Liver (tissue), 8 donors: ENCODE measurements at regions not wholly inside any gene's neighbourhood (a gene's known extent, or its start where the extent isn't known, plus 50 kb on each side); places are given as distances from the start of the nearest gene placed in this dataset.
"Not testable (repeated sequence)": the region's sequence is repeated elsewhere in the genome, so short reads cannot be mapped to it uniquely, and the experiment has no call there.

Source experiments
- DNase-seq: peaks from one replicate; pipeline ENCODE4 v3.0.0-alpha.2; 2017; ENCODE audit warnings: low spot score
- H3K27ac ChIP-seq, 2 donors: one replicate each; pipeline ENCODE4 v1.7.0; 2013; ENCODE audit warnings: inconsistent platforms in 2 of 2, low read length in 2 of 2, control low read depth in 1 of 2, low read depth in 1 of 2, mild to moderate bottlenecking in 1 of 2
- H3K27me3 ChIP-seq, 4 donors: one replicate each; pipeline versions ENCODE4 v1.6.1 to v1.7.0; 2013; ENCODE audit warnings: low read length in 3 of 4, inconsistent platforms in 1 of 4, mild to moderate bottlenecking in 1 of 4, moderate library complexity in 1 of 4; ENCODE audit not compliant: control insufficient read depth in 4 of 4, insufficient read depth in 4 of 4
- H3K36me3 ChIP-seq, 4 donors: one replicate each; pipeline versions ENCODE4 v1.6.1 to v1.7.0; 2013; ENCODE audit warnings: low read length in 3 of 4, mild to moderate bottlenecking in 3 of 4, low read depth in 1 of 4, moderate library complexity in 1 of 4; ENCODE audit not compliant: control insufficient read depth in 4 of 4, insufficient read depth in 3 of 4
- H3K4me1 ChIP-seq, 4 donors: one replicate each; pipeline versions ENCODE4 v1.6.1 to v1.7.0; 2013; ENCODE audit warnings: low read length in 3 of 4, mild to moderate bottlenecking in 3 of 4, moderate library complexity in 1 of 4; ENCODE audit not compliant: control insufficient read depth in 4 of 4, insufficient read depth in 4 of 4
- H3K4me3 ChIP-seq, 3 donors: one replicate each; pipeline versions ENCODE4 v1.6.1 to v1.7.0; 2013; ENCODE audit warnings: low read length in 3 of 3, control low read depth in 1 of 3, low read depth in 1 of 3, mild to moderate bottlenecking in 1 of 3
- H3K9ac ChIP-seq, 2 donors: one replicate each; pipeline ENCODE4 v1.7.0; 2013; ENCODE audit warnings: low read length in 2 of 2, mild to moderate bottlenecking in 2 of 2, moderate library complexity in 2 of 2, control low read depth in 1 of 2, low read depth in 1 of 2
- H3K9me3 ChIP-seq, 4 donors: one replicate each; pipeline versions ENCODE4 v1.6.1 to v1.7.0; 2013; ENCODE audit warnings: low read length in 3 of 4; ENCODE audit not compliant: control insufficient read depth in 4 of 4
- ATF3 ChIP-seq: IDR thresholded peaks from 2 replicates; pipeline ENCODE4 v1.6.1; 2016; ENCODE audit warnings: antibody characterized with exemption
- EGR1 ChIP-seq, 2 donors: IDR thresholded peaks; 2 replicates each; pipeline ENCODE4 v1.6.1; 2016 to 2018; ENCODE audit warnings: antibody characterized with exemption in 2 of 2, low read depth in 2 of 2
- FOXA1 ChIP-seq: IDR thresholded peaks from 2 replicates; pipeline ENCODE4 v1.6.1; 2016; ENCODE audit warnings: antibody characterized with exemption
- FOXA2 ChIP-seq: IDR thresholded peaks from 2 replicates; pipeline ENCODE4 v1.6.1; 2016; ENCODE audit warnings: antibody characterized with exemption
- GABPA ChIP-seq, 2 donors: IDR thresholded peaks in 1 of 2; conservative IDR thresholded peaks in 1 of 2; 2 replicates each; pipeline ENCODE4 v1.6.1; 2016; ENCODE audit warnings: antibody characterized with exemption in 2 of 2, mild to moderate bottlenecking in 1 of 2, moderate library complexity in 1 of 2
- HNF4A ChIP-seq, 2 donors: conservative IDR thresholded peaks; 2 replicates each; pipeline ENCODE4 v1.6.1; 2016; ENCODE audit warnings: antibody characterized with exemption in 2 of 2, mild to moderate bottlenecking in 2 of 2
- HNF4G ChIP-seq: IDR thresholded peaks from 2 replicates; pipeline ENCODE4 v1.6.1; 2016; ENCODE audit warnings: antibody characterized with exemption
- JUND ChIP-seq, 2 donors: IDR thresholded peaks; 2 replicates each; pipeline ENCODE4 v1.6.1; 2016; ENCODE audit warnings: antibody characterized with exemption in 2 of 2
- NR2F2 ChIP-seq: IDR thresholded peaks from 2 replicates; pipeline ENCODE4 v1.6.1; 2016; ENCODE audit warnings: antibody characterized with exemption
- RAD21 ChIP-seq, 2 donors: IDR thresholded peaks; 2 replicates each; pipeline ENCODE4 v1.6.1; 2016; ENCODE audit warnings: antibody characterized with exemption in 2 of 2, mild to moderate bottlenecking in 2 of 2
- RXRA ChIP-seq, 2 donors: IDR thresholded peaks; 2 replicates each; pipeline ENCODE4 v1.6.1; 2017 to 2018; ENCODE audit warnings: antibody characterized with exemption in 2 of 2, mild to moderate bottlenecking in 1 of 2
- SP1 ChIP-seq: IDR thresholded peaks from 2 replicates; pipeline ENCODE4 v1.6.1; 2018; ENCODE audit warnings: antibody characterized with exemption, mild to moderate bottlenecking
- TAF1 ChIP-seq: conservative IDR thresholded peaks from 2 replicates; pipeline ENCODE4 v1.6.1; 2016; ENCODE audit warnings: antibody characterized with exemption, mild to moderate bottlenecking
- WGBS: extraction: QIAGEN DNeasy Blood & Tissue Kit; methylation state at CpG from one replicate; pipeline ENCODE4 v1.1.7; 2013; 5-methylcytosine and 5-hydroxymethylcytosine counted together
- TF ChIP-seq, protein P1 (sequence below): IDR thresholded peaks from 2 replicates; pipeline ENCODE4 v1.6.1; 2016; ENCODE audit warnings: antibody characterized with exemption
- TF ChIP-seq, protein P2 (sequence below): fragments of 150-350 bp; IDR thresholded peaks from 2 replicates; pipeline ENCODE4 v1.5.1; 2017; ENCODE audit warnings: improper control_type of control experiment, low read depth, low read length; ENCODE audit not compliant: missing input control
- TF ChIP-seq, protein P3 (sequence below): IDR thresholded peaks from 2 replicates; pipeline ENCODE4 v1.6.1; 2016; ENCODE audit warnings: antibody characterized with exemption
- donor health status: healthy.
- donor health status: healthy.
- donor health status: healthy.
- donor health status: healthy.
- donor health status: healthy.

GRCh38 chr4:36609661-36610060, 328.2 kb downstream of the DTHD1 start:
- DNase-seq = no peak
- 78% methylated on average over 1 of the region's 1 CpG for WGBS
- Histone ChIP-seq H3K9me3 (peaks cover 0 to 7% (median 1%) of the 10 kb centered on the region in 4 donors), H3K36me3 (no peaks in the 10 kb centered on the region), H3K4me3 (no peak overlapping the region), H3K4me1 (no peaks in the 10 kb centered on the region), H3K27ac (no peak overlapping the region), H3K9ac (no peak overlapping the region), H3K27me3 (no peaks in the 10 kb centered on the region)
- TF ChIP-seq FOXA1 (no peak), RAD21 (IDR thresholded peaks at IDR 0.05) (no peak), EGR1 (IDR thresholded peaks at IDR 0.05; ENCODE audit: low read depth in 2 of 2) (no peak), SP1 (no peak), GABPA (IDR thresholded peaks at IDR 0.05 in 1 of 2, conservative IDR thresholded peaks at IDR 0.05 in 1 of 2) (no peak), NR2F2 (no peak), RXRA (IDR thresholded peaks at IDR 0.05) (no peak)
- TF ChIP-seq, protein P1, sequence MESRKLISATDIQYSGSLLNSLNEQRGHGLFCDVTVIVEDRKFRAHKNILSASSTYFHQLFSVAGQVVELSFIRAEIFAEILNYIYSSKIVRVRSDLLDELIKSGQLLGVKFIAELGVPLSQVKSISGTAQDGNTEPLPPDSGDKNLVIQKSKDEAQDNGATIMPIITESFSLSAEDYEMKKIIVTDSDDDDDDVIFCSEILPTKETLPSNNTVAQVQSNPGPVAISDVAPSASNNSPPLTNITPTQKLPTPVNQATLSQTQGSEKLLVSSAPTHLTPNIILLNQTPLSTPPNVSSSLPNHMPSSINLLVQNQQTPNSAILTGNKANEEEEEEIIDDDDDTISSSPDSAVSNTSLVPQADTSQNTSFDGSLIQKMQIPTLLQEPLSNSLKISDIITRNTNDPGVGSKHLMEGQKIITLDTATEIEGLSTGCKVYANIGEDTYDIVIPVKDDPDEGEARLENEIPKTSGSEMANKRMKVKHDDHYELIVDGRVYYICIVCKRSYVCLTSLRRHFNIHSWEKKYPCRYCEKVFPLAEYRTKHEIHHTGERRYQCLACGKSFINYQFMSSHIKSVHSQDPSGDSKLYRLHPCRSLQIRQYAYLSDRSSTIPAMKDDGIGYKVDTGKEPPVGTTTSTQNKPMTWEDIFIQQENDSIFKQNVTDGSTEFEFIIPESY = no peak
- TF ChIP-seq, protein P2, sequence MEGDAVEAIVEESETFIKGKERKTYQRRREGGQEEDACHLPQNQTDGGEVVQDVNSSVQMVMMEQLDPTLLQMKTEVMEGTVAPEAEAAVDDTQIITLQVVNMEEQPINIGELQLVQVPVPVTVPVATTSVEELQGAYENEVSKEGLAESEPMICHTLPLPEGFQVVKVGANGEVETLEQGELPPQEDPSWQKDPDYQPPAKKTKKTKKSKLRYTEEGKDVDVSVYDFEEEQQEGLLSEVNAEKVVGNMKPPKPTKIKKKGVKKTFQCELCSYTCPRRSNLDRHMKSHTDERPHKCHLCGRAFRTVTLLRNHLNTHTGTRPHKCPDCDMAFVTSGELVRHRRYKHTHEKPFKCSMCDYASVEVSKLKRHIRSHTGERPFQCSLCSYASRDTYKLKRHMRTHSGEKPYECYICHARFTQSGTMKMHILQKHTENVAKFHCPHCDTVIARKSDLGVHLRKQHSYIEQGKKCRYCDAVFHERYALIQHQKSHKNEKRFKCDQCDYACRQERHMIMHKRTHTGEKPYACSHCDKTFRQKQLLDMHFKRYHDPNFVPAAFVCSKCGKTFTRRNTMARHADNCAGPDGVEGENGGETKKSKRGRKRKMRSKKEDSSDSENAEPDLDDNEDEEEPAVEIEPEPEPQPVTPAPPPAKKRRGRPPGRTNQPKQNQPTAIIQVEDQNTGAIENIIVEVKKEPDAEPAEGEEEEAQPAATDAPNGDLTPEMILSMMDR = no peak

DNA sequence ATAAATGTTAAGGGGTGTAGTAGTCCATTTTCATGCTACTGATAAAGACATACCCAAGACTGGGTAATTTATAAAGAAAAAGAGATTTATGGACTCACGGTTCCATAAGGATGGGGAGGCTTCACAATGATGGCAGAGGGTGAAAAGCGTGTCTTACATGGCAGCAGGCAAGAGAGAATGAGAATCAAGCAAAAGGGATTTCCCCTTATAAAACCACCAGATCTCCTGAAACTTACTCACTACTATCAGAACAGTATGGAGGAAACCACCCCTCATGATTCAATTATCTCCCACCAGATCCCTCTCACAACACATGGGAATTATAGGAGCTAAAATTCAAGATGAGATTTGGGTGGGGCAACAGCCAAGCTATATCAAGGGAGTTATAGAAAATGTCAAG, 329.2 kb downstream of the DTHD1 start:
- WGBS = 73% methylated on average over 2 of the region's 2 CpGs

DNA sequence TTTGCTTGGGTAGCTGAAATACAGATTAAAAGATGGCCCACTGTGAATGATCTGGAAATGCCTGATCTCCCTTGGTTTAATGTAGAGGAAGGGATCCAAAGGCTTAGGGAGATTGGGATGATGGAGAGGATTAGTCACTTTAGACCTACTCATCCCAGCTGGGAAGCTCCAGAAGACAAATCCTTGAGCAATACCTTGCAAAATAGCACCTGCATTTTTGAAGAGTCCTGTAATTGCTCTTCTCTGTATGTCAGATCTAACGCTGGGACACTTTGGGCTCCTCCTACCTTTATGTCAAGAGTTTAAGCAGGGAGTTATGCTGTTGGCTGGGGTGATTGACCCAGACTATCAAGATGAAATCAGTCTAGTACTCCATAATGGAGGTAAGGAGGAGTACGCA, 331.7 kb downstream of the DTHD1 start:
- 85% methylated on average over 2 of the region's 2 CpGs for WGBS
- not testable (repeated sequence) for DNase-seq

More for the DNA sequence above, 329.2 kb downstream of the DTHD1 start:
- TF ChIP-seq TAF1 = no peak
- TF ChIP-seq ATF3 = no peak
- no peak for TF ChIP-seq FOXA1
- no peak for TF ChIP-seq NR2F2
- TF ChIP-seq RAD21 (IDR thresholded peaks at IDR 0.05) = no peak
- no peak for TF ChIP-seq RXRA (IDR thresholded peaks at IDR 0.05)
- no peak for TF ChIP-seq HNF4G
- TF ChIP-seq JUND (IDR thresholded peaks at IDR 0.05) = no peak
- no peak for TF ChIP-seq SP1
- TF ChIP-seq FOXA2 = no peak
- TF ChIP-seq GABPA (IDR thresholded peaks at IDR 0.05 in 1 of 2, conservative IDR thresholded peaks at IDR 0.05 in 1 of 2) = no peak
- TF ChIP-seq, protein P1 = no peak
- no peak for TF ChIP-seq HNF4A (conservative IDR thresholded peaks at IDR 0.05)
- TF ChIP-seq, protein P2 = no peak
- TF ChIP-seq, protein P3, sequence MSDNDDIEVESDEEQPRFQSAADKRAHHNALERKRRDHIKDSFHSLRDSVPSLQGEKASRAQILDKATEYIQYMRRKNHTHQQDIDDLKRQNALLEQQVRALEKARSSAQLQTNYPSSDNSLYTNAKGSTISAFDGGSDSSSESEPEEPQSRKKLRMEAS = no peak
- TF ChIP-seq EGR1 (IDR thresholded peaks at IDR 0.05; ENCODE audit: low read depth in 2 of 2) = no peak
- no peak overlapping the region for H3K27ac ChIP-seq
- H3K36me3 ChIP-seq = no peaks in the 10 kb centered on the region
- peaks cover 0 to 7% (median 1%) of the 10 kb centered on the region in 4 donors for H3K9me3 ChIP-seq
- no peak overlapping the region for H3K9ac ChIP-seq
- no peaks in the 10 kb centered on the region for H3K4me1 ChIP-seq
- H3K4me3 ChIP-seq = no peak overlapping the region
- no peaks in the 10 kb centered on the region for H3K27me3 ChIP-seq
- no peak for DNase-seq

More for the DNA sequence above, 331.7 kb downstream of the DTHD1 start:
- not testable (repeated sequence) for H3K9me3 ChIP-seq, H3K4me3 ChIP-seq, H3K4me1 ChIP-seq, H3K9ac ChIP-seq, H3K36me3 ChIP-seq, H3K27ac ChIP-seq, H3K27me3 ChIP-seq
